NCI-H69 (cell line): ENCODE measurements at regions not wholly inside any gene's neighbourhood (a gene's known extent, or its start where the extent isn't known, plus 50 kb on each side); places are given as distances from the start of the nearest gene placed in this dataset.
A peak's percentile ranks its signal among the peaks of the same experiment; 100 is the strongest.

Experiments
- DNase-seq: peaks from one replicate; lab custom pipeline; 2025; lab: John Stamatoyannopoulos, UW

GRCh38 chrX:93598076-93598475, 75.3 kb downstream of the NAP1L3 start:
- DNase-seq: no peak

- peak; percentile 19 for DNase-seq
Measured at GRCh38 chrX:93594780-93595179, 78.6 kb downstream of the NAP1L3 start.

GRCh38 chrX:93593966-93594365, 79.4 kb downstream of the NAP1L3 start:
- DNase-seq: no peak

DNA sequence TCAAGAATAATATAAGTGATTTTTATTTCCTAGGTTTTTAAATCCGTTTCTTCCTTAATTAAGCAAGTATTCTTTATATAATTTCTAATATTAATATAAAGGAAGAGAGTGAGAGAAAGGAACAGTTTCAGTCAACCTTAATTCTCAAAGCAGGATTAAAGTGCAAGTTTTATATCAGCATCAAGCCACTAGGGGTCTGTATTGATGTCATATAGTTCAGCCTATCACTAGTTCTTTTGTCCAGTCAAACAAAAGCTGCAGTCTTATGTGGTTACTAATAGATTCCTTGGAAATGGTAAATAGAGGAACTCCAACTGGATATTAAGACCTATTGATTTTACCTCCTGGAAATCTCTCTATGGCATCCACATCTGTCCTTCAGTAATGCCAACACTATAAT, 82.0 kb downstream of the NAP1L3 start:
- DNase-seq: no peak

- no peak for DNase-seq
Measured at GRCh38 chrX:93585661-93586060, 87.7 kb downstream of the NAP1L3 start.

DNA sequence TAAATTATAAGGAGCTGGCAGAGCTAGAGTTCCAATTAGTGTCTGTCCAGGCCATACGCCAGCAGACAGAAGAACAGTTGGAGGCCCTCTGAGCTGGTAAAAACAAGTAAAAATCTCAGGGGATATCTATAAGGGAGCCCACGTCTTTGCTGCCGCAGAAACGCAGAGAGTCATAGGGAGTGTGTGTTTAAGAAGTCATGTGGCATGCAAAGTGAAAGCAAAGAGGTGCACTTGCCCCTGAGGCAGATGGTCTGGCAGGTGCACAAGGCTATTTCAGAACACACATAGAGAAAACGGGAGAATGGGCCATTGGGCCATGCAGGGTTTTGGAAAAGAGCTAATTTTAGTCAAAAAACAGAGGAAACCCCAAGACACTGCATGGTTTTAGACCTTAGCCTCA, 92.7 kb downstream of the NAP1L3 start:
- DNase-seq: peak; percentile 89

GRCh38 chrX:93538575-93538974, 134.8 kb downstream of the NAP1L3 start:
- DNase-seq: peak; percentile 36

DNA sequence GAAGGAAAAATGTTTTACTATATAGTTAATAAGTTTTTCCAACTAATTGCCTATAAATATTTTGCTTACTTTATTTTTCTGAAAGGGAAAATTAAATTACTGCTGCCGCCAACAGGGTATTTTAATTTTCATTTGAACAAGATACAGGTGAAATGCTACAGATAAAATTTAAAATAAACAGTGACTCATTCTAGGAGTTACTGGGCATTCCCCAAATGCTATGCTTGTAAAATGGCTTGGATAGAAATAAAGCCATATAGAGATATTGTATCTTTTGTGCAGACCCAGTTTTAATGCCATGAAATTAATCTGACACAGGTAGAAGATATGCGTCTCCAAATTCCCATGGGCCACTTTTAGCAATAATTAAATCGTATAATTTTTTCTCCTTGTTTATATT, 144.5 kb downstream of the NAP1L3 start:
- no peak for DNase-seq
